Fibroblast of upper back skin (primary cell): ENCODE measurements at regions not wholly inside any gene's neighbourhood (a gene's known extent, or its start where the extent isn't known, plus 50 kb on each side); places are given as distances from the start of the nearest gene placed in this dataset.

Source experiments
- DNase-seq: peaks from one replicate; pipeline ENCODE4 v3.0.0-alpha.2; 2013

GRCh38 chr16:6349725-6350124, 982.9 kb upstream of the RBFOX1 start:
- DNase-seq, result no peak

GRCh38 chr16:6345090-6345489, 987.6 kb upstream of the RBFOX1 start:
- no peak for DNase-seq

- DNase-seq, result no peak
These were observed 989.5 kb upstream of the RBFOX1 start for GRCh38 chr16:6343157-6343556.

GRCh38 chr16:6341981-6342380, 990.7 kb upstream of the RBFOX1 start:
- no peak for DNase-seq

- DNase-seq, result no peak
These were observed 997.6 kb upstream of the RBFOX1 start for GRCh38 chr16:6335072-6335471.

GRCh38 chr16:6331770-6332169, 1000.9 kb upstream of the RBFOX1 start:
- DNase-seq, result no peak

GRCh38 chr16:6317934-6318333, 1014.7 kb upstream of the RBFOX1 start:
- DNase-seq, result no peak

- no peak for DNase-seq
These were observed 1023.4 kb upstream of the RBFOX1 start for GRCh38 chr16:6309271-6309670.

GRCh38 chr16:6308176-6308575, 1024.5 kb upstream of the RBFOX1 start:
- DNase-seq, result no peak

- no peak for DNase-seq
These were observed 1032.1 kb upstream of the RBFOX1 start for GRCh38 chr16:6300523-6300922.

- DNase-seq, result no peak
These were observed 1034.8 kb upstream of the RBFOX1 start for GRCh38 chr16:6297666-6298410.

GRCh38 chr16:6286176-6286575, 1046.5 kb upstream of the RBFOX1 start:
- DNase-seq, result no peak

GRCh38 chr16:6284731-6285130, 1047.9 kb upstream of the RBFOX1 start:
- no peak for DNase-seq

GRCh38 chr16:6281994-6282393, 1050.7 kb upstream of the RBFOX1 start:
- no peak for DNase-seq

GRCh38 chr16:6281274-6281673, 1051.4 kb upstream of the RBFOX1 start:
- no peak for DNase-seq

GRCh38 chr16:6280055-6280454, 1052.6 kb upstream of the RBFOX1 start:
- DNase-seq, result no peak

- no peak for DNase-seq
These were observed 1053.4 kb upstream of the RBFOX1 start for GRCh38 chr16:6279286-6279685.

GRCh38 chr16:6274351-6274750, 1058.3 kb upstream of the RBFOX1 start:
- no peak for DNase-seq

GRCh38 chr16:6267682-6268081, 1065.0 kb upstream of the RBFOX1 start:
- DNase-seq, result no peak

GRCh38 chr16:6266703-6267102, 1065.9 kb upstream of the RBFOX1 start:
- DNase-seq, result no peak

GRCh38 chr16:6265968-6266367, 1066.7 kb upstream of the RBFOX1 start:
- no peak for DNase-seq

- DNase-seq, result no peak
These were observed 1074.6 kb upstream of the RBFOX1 start for GRCh38 chr16:6258056-6258455.

- DNase-seq, result no peak
These were observed 1080.1 kb upstream of the RBFOX1 start for GRCh38 chr16:6252541-6252940.

- no peak for DNase-seq
These were observed 1082.1 kb upstream of the RBFOX1 start for GRCh38 chr16:6250511-6250910.

GRCh38 chr16:6249863-6250262, 1082.8 kb upstream of the RBFOX1 start:
- no peak for DNase-seq
